ENCODE measurements at regions not wholly inside any gene's neighbourhood (a gene's known extent, or its start where the extent isn't known, plus 50 kb on each side); places are given as distances from the start of the nearest gene placed in this dataset.

- CTCF ChIA-PET, result interaction anchor here (2.3 kb wide), 1 partner anchor 10 kb away, joined by 6 read pairs; no protein-coding TSS in a partner anchor
- H3K4me3 ChIP-seq (ENCODE audit: control insufficient read depth in 1 of 7, extremely low read depth in 1 of 7, insufficient read depth in 4 of 7, low read depth in 2 of 7, low read length in 6 of 7), result no peak overlapping the region
- peaks cover 0 to 11% (median 2%) of the 10 kb centered on the region in 4 experiments for H3K4me1 ChIP-seq (ENCODE audit: control extremely low read depth in 1 of 4, control insufficient read depth in 4 of 4, insufficient read depth in 4 of 4, low read length in 3 of 4)
- H3K9me3 ChIP-seq (ENCODE audit: control extremely low read depth in 1 of 5, control insufficient read depth in 4 of 5, insufficient read depth in 2 of 5, low read depth in 1 of 5, low read length in 4 of 5), result no peaks in the 10 kb centered on the region
- H3K27ac ChIP-seq (ENCODE audit: insufficient read depth in 1 of 2, low read depth in 1 of 2, low read length in 2 of 2, poor library complexity in 1 of 2, severe bottlenecking in 2 of 2), result no peak overlapping the region
- H3K36me3 ChIP-seq (ENCODE audit: control insufficient read depth in 4 of 4, insufficient read depth in 4 of 4, low read length in 3 of 4), result no peaks in the 10 kb centered on the region
- H3K27me3 ChIP-seq (replicated peaks in 2 of 5; ENCODE audit: control insufficient read depth in 4 of 5, insufficient read depth in 5 of 5, low read length in 4 of 5), result no peaks in the 10 kb centered on the region
- no peak for DNase-seq
- POLR2A ChIA-PET, result no interaction called here
These were observed 287.8 kb upstream of the SETBP1 start for GRCh38 chr18:44392933-44393332.

- no peaks in the 10 kb centered on the region for H3K9me3 ChIP-seq (ENCODE audit: control extremely low read depth in 1 of 5, control insufficient read depth in 4 of 5, insufficient read depth in 2 of 5, low read depth in 1 of 5, low read length in 4 of 5)
- DNase-seq, result no peak
- H3K36me3 ChIP-seq (ENCODE audit: control insufficient read depth in 4 of 4, insufficient read depth in 4 of 4, low read length in 3 of 4), result no peaks in the 10 kb centered on the region
- no peak overlapping the region for H3K4me3 ChIP-seq (ENCODE audit: control insufficient read depth in 1 of 7, extremely low read depth in 1 of 7, insufficient read depth in 4 of 7, low read depth in 2 of 7, low read length in 6 of 7)
- POLR2A ChIA-PET, result no interaction called here
- no peak overlapping the region for H3K27ac ChIP-seq (ENCODE audit: insufficient read depth in 1 of 2, low read depth in 1 of 2, low read length in 2 of 2, poor library complexity in 1 of 2, severe bottlenecking in 2 of 2)
- no peaks in the 10 kb centered on the region for H3K27me3 ChIP-seq (replicated peaks in 2 of 5; ENCODE audit: control insufficient read depth in 4 of 5, insufficient read depth in 5 of 5, low read length in 4 of 5)
- peaks cover 0 to 11% (median 2%) of the 10 kb centered on the region in 4 experiments for H3K4me1 ChIP-seq (ENCODE audit: control extremely low read depth in 1 of 4, control insufficient read depth in 4 of 4, insufficient read depth in 4 of 4, low read length in 3 of 4)
- 100% methylated on average over 1 of the region's 2 CpGs for WGBS (ENCODE audit: insufficient coverage)
- CTCF ChIA-PET, result interaction anchor here (2.3 kb wide), 1 partner anchor 10 kb away, joined by 6 read pairs; no protein-coding TSS in a partner anchor
These were observed 287.3 kb upstream of the SETBP1 start for GRCh38 chr18:44393406-44393805.

GRCh38 chr18:44396550-44396949 is 284.1 kb upstream of the SETBP1 start:
- POLR2A ChIA-PET, result no interaction called here
- Histone ChIP-seq H3K4me3 (ENCODE audit: control insufficient read depth in 1 of 7, extremely low read depth in 1 of 7, insufficient read depth in 4 of 7, low read depth in 2 of 7, low read length in 6 of 7) (no peak overlapping the region), H3K27me3 (replicated peaks in 2 of 5; ENCODE audit: control insufficient read depth in 4 of 5, insufficient read depth in 5 of 5, low read length in 4 of 5) (no peaks in the 10 kb centered on the region), H3K4me1 (ENCODE audit: control extremely low read depth in 1 of 4, control insufficient read depth in 4 of 4, insufficient read depth in 4 of 4, low read length in 3 of 4) (peaks cover 0 to 4% (median 2%) of the 10 kb centered on the region in 4 experiments), H3K36me3 (ENCODE audit: control insufficient read depth in 4 of 4, insufficient read depth in 4 of 4, low read length in 3 of 4) (no peaks in the 10 kb centered on the region), H3K9me3 (ENCODE audit: control extremely low read depth in 1 of 5, control insufficient read depth in 4 of 5, insufficient read depth in 2 of 5, low read depth in 1 of 5, low read length in 4 of 5) (no peaks in the 10 kb centered on the region), H3K27ac (ENCODE audit: insufficient read depth in 1 of 2, low read depth in 1 of 2, low read length in 2 of 2, poor library complexity in 1 of 2, severe bottlenecking in 2 of 2) (no peak overlapping the region)
- no peak for DNase-seq
- CTCF ChIA-PET, result no interaction called here

GRCh38 chr18:44409071-44409470 is 271.6 kb upstream of the SETBP1 start:
- Histone ChIP-seq H3K4me1 (ENCODE audit: control extremely low read depth in 1 of 4, control insufficient read depth in 4 of 4, insufficient read depth in 4 of 4, low read length in 3 of 4) (no peaks in the 10 kb centered on the region), H3K36me3 (ENCODE audit: control insufficient read depth in 4 of 4, insufficient read depth in 4 of 4, low read length in 3 of 4) (no peaks in the 10 kb centered on the region), H3K9me3 (ENCODE audit: control extremely low read depth in 1 of 5, control insufficient read depth in 4 of 5, insufficient read depth in 2 of 5, low read depth in 1 of 5, low read length in 4 of 5) (peaks cover 0 to 9% (median 4%) of the 10 kb centered on the region in 5 experiments), H3K4me3 (ENCODE audit: control insufficient read depth in 1 of 7, extremely low read depth in 1 of 7, insufficient read depth in 4 of 7, low read depth in 2 of 7, low read length in 6 of 7) (no peak overlapping the region), H3K27ac (ENCODE audit: insufficient read depth in 1 of 2, low read depth in 1 of 2, low read length in 2 of 2, poor library complexity in 1 of 2, severe bottlenecking in 2 of 2) (no peak overlapping the region), H3K27me3 (replicated peaks in 2 of 5; ENCODE audit: control insufficient read depth in 4 of 5, insufficient read depth in 5 of 5, low read length in 4 of 5) (no peaks in the 10 kb centered on the region)
- ChIA-PET POLR2A (no interaction called here), CTCF (no interaction called here)
- no peak for DNase-seq

- H3K27ac ChIP-seq (ENCODE audit: insufficient read depth in 1 of 2, low read depth in 1 of 2, low read length in 2 of 2, poor library complexity in 1 of 2, severe bottlenecking in 2 of 2), result no peak overlapping the region
- H3K36me3 ChIP-seq (ENCODE audit: control insufficient read depth in 4 of 4, insufficient read depth in 4 of 4, low read length in 3 of 4), result no peaks in the 10 kb centered on the region
- ChIA-PET CTCF (no interaction called here), POLR2A (no interaction called here)
- peaks cover 0 to 9% (median 4%) of the 10 kb centered on the region in 5 experiments for H3K9me3 ChIP-seq (ENCODE audit: control extremely low read depth in 1 of 5, control insufficient read depth in 4 of 5, insufficient read depth in 2 of 5, low read depth in 1 of 5, low read length in 4 of 5)
- H3K27me3 ChIP-seq (replicated peaks in 2 of 5; ENCODE audit: control insufficient read depth in 4 of 5, insufficient read depth in 5 of 5, low read length in 4 of 5), result no peaks in the 10 kb centered on the region
- no peak for DNase-seq
- H3K4me3 ChIP-seq (ENCODE audit: control insufficient read depth in 1 of 7, extremely low read depth in 1 of 7, insufficient read depth in 4 of 7, low read depth in 2 of 7, low read length in 6 of 7), result no peak overlapping the region
- no peaks in the 10 kb centered on the region for H3K4me1 ChIP-seq (ENCODE audit: control extremely low read depth in 1 of 4, control insufficient read depth in 4 of 4, insufficient read depth in 4 of 4, low read length in 3 of 4)
- WGBS (ENCODE audit: insufficient coverage), result 100% methylated on average over 1 of the region's 1 CpG
These were observed 271.2 kb upstream of the SETBP1 start for GRCh38 chr18:44409515-44409914.

GRCh38 chr18:44410740-44411139 is 269.9 kb upstream of the SETBP1 start:
- Histone ChIP-seq H3K27me3 (replicated peaks in 2 of 5; ENCODE audit: control insufficient read depth in 4 of 5, insufficient read depth in 5 of 5, low read length in 4 of 5) (no peaks in the 10 kb centered on the region), H3K9me3 (ENCODE audit: control extremely low read depth in 1 of 5, control insufficient read depth in 4 of 5, insufficient read depth in 2 of 5, low read depth in 1 of 5, low read length in 4 of 5) (peaks cover 0 to 5% (median under 1%) of the 10 kb centered on the region in 5 experiments), H3K27ac (ENCODE audit: insufficient read depth in 1 of 2, low read depth in 1 of 2, low read length in 2 of 2, poor library complexity in 1 of 2, severe bottlenecking in 2 of 2) (no peak overlapping the region), H3K4me1 (ENCODE audit: control extremely low read depth in 1 of 4, control insufficient read depth in 4 of 4, insufficient read depth in 4 of 4, low read length in 3 of 4) (no peaks in the 10 kb centered on the region), H3K4me3 (ENCODE audit: control insufficient read depth in 1 of 7, extremely low read depth in 1 of 7, insufficient read depth in 4 of 7, low read depth in 2 of 7, low read length in 6 of 7) (no peak overlapping the region), H3K36me3 (ENCODE audit: control insufficient read depth in 4 of 4, insufficient read depth in 4 of 4, low read length in 3 of 4) (no peaks in the 10 kb centered on the region)
- ChIA-PET POLR2A (no interaction called here), CTCF (no interaction called here)
- DNase-seq, result no peak

- Histone ChIP-seq H3K9me3 (ENCODE audit: control extremely low read depth in 1 of 5, control insufficient read depth in 4 of 5, insufficient read depth in 2 of 5, low read depth in 1 of 5, low read length in 4 of 5) (peaks cover 0 to 5% (median 0%) of the 10 kb centered on the region in 5 experiments), H3K4me3 (ENCODE audit: control insufficient read depth in 1 of 7, extremely low read depth in 1 of 7, insufficient read depth in 4 of 7, low read depth in 2 of 7, low read length in 6 of 7) (no peak overlapping the region), H3K27me3 (replicated peaks in 2 of 5; ENCODE audit: control insufficient read depth in 4 of 5, insufficient read depth in 5 of 5, low read length in 4 of 5) (no peaks in the 10 kb centered on the region), H3K27ac (ENCODE audit: insufficient read depth in 1 of 2, low read depth in 1 of 2, low read length in 2 of 2, poor library complexity in 1 of 2, severe bottlenecking in 2 of 2) (no peak overlapping the region), H3K36me3 (ENCODE audit: control insufficient read depth in 4 of 4, insufficient read depth in 4 of 4, low read length in 3 of 4) (no peaks in the 10 kb centered on the region), H3K4me1 (ENCODE audit: control extremely low read depth in 1 of 4, control insufficient read depth in 4 of 4, insufficient read depth in 4 of 4, low read length in 3 of 4) (no peaks in the 10 kb centered on the region)
- no peak for DNase-seq
- ChIA-PET POLR2A (no interaction called here), CTCF (no interaction called here)
These were observed 269.3 kb upstream of the SETBP1 start for GRCh38 chr18:44411262-44411905.
